ENCODE measurements at regions not wholly inside any gene's neighbourhood (a gene's known extent, or its start where the extent isn't known, plus 50 kb on each side); places are given as distances from the start of the nearest gene placed in this dataset.

GRCh38 chr12:91328451-91328850 is 145.8 kb upstream of the DCN start:
- no peak for DNase-seq

GRCh38 chr12:91327889-91328288 is 145.3 kb upstream of the DCN start:
- DNase-seq = no peak

- no peak for DNase-seq
These were observed 144.5 kb upstream of the DCN start for GRCh38 chr12:91327131-91327530.

GRCh38 chr12:91326058-91327027 is 143.7 kb upstream of the DCN start:
- DNase-seq = peak; percentile 16 to 54

GRCh38 chr12:91320999-91321398 is 138.4 kb upstream of the DCN start:
- no peak for DNase-seq

- no peak for DNase-seq
These were observed 136.6 kb upstream of the DCN start for GRCh38 chr12:91319071-91319760.

GRCh38 chr12:91317306-91317705 is 134.7 kb upstream of the DCN start:
- no peak for DNase-seq

GRCh38 chr12:91316907-91317269 is 134.3 kb upstream of the DCN start:
- no peak for DNase-seq

- no peak for DNase-seq
These were observed 133.7 kb upstream of the DCN start for GRCh38 chr12:91316161-91316906.

- no peak for DNase-seq
These were observed 128.5 kb upstream of the DCN start for GRCh38 chr12:91311081-91311480.

- no peak for DNase-seq
These were observed 126.8 kb upstream of the DCN start for GRCh38 chr12:91309450-91309849.

GRCh38 chr12:91307957-91308670 is 125.5 kb upstream of the DCN start:
- peak; percentile 10 to 15 for DNase-seq

- DNase-seq = no peak
These were observed 107.7 kb upstream of the DCN start for GRCh38 chr12:91290354-91290753.

- DNase-seq = no peak
These were observed 107.3 kb upstream of the DCN start for GRCh38 chr12:91289906-91290305.

- no peak for DNase-seq
These were observed 106.5 kb upstream of the DCN start for GRCh38 chr12:91289072-91289471.

- DNase-seq = no peak
These were observed 105.1 kb upstream of the DCN start for GRCh38 chr12:91287753-91288152.

- DNase-seq = no peak
These were observed 95.5 kb upstream of the DCN start for GRCh38 chr12:91278126-91278525.

GRCh38 chr12:91276509-91276908 is 93.9 kb upstream of the DCN start:
- DNase-seq = no peak

GRCh38 chr12:91275321-91275720 is 92.7 kb upstream of the DCN start:
- no peak for DNase-seq

- DNase-seq = peak; percentile 36 to 39
These were observed 92.3 kb upstream of the DCN start for GRCh38 chr12:91274916-91275315.

GRCh38 chr12:91273560-91273959 is 90.9 kb upstream of the DCN start:
- DNase-seq = no peak

GRCh38 chr12:91272461-91273063 is 89.9 kb upstream of the DCN start:
- no peak for DNase-seq

All from Kasumi-1 (cell line).